H1 (cell line): ENCODE measurements at regions not wholly inside any gene's neighbourhood (a gene's known extent, or its start where the extent isn't known, plus 50 kb on each side); places are given as distances from the start of the nearest gene placed in this dataset.
A peak's percentile ranks its signal among the peaks of the same experiment; 100 is the strongest.

Experiments used
- CTCF ChIA-PET: fragments of 300-600 bp; sonication (Branson Sonifier 250); formaldehyde crosslinking; loops from one replicate; lab custom pipeline; 2021; ENCODE audit not compliant: partially characterized antibody; lab: Charles Lee
- POLR2A ChIA-PET: fragments of 300-600 bp; sonication (Branson Sonifier 250); formaldehyde crosslinking; loops from one replicate; lab custom pipeline; 2021; ENCODE audit warnings: inconsistent platforms; ENCODE audit not compliant: partially characterized antibody; lab: Charles Lee
- DNase-seq, 2 experiments: peaks; one replicate each; pipeline versions ENCODE4 v3.0.0 to v3.0.0-alpha.2; 2010 to 2022; ENCODE audit warnings: low spot score in 2 of 2, low read depth in 1 of 2, mixed read lengths in 1 of 2
- FAIRE-seq: peaks from 2 replicates; lab custom pipeline; 2011; peaks lifted over from hg19 to GRCh38; lab: Jason Lieb, UNC
- H2AFZ ChIP-seq: 2 replicates; pipeline ENCODE4 v1.8.1; 2012; ENCODE audit warnings: low read length, inconsistent platforms
- H2AK5ac ChIP-seq: 2 replicates; pipeline ENCODE4 v1.6.1; 2013; ENCODE audit warnings: low read depth, low read length
- H2BK120ac ChIP-seq: replicated peaks from 2 replicates; pipeline ENCODE3; 2013; ENCODE audit warnings: low read depth, low read length, inconsistent platforms
- H2BK12ac ChIP-seq: 2 replicates; pipeline ENCODE4 v1.6.1; 2013; ENCODE audit warnings: low read depth, low read length
- H2BK15ac ChIP-seq: 2 replicates; pipeline ENCODE4 v1.6.1; 2013; ENCODE audit warnings: low read length
- H2BK20ac ChIP-seq: 2 replicates; pipeline ENCODE4 v1.6.1; 2013; ENCODE audit warnings: low read length
- H2BK5ac ChIP-seq: 2 replicates; pipeline ENCODE4 v1.6.1; 2013; ENCODE audit warnings: low read depth, low read length
- H3K14ac ChIP-seq: 2 replicates; pipeline ENCODE4 v1.6.1; 2013; ENCODE audit warnings: inconsistent platforms; ENCODE audit not compliant: insufficient read length
- H3K18ac ChIP-seq: 2 replicates; pipeline ENCODE4 v1.6.1; 2013; ENCODE audit warnings: low read length; ENCODE audit errors: extremely low read depth
- H3K23ac ChIP-seq: 2 replicates; pipeline ENCODE4 v1.6.1; 2013; ENCODE audit warnings: inconsistent platforms; ENCODE audit not compliant: insufficient read length
- H3K23me2 ChIP-seq: 2 replicates; pipeline ENCODE4 v1.6.1; 2013; ENCODE audit warnings: low read depth, low read length
- H3K27ac ChIP-seq: 2 replicates; pipeline ENCODE4 v1.6.1; 2011; ENCODE audit warnings: low read depth, low read length, inconsistent platforms
- H3K27me3 ChIP-seq, 4 experiments: replicated peaks in 1 of 4; 1 replicate in 1 of 4; 2 replicates in 3 of 4; pipeline versions ENCODE4 v1.6.1 to v1.8.1; 2011 to 2013; ENCODE audit warnings: low read length in 3 of 4, mild to moderate bottlenecking in 3 of 4, inconsistent platforms in 2 of 4, mixed read lengths in 2 of 4, moderate library complexity in 1 of 4; ENCODE audit not compliant: control insufficient read depth in 3 of 4, insufficient read depth in 3 of 4; ENCODE audit errors: extremely low read depth in 1 of 4
- H3K36me3 ChIP-seq, 4 experiments: 2 replicates each; pipeline versions ENCODE4 v1.6.1 to v1.8.1; 2011 to 2013; ENCODE audit warnings: mild to moderate bottlenecking in 4 of 4, low read length in 3 of 4, moderate library complexity in 2 of 4, control low read depth in 1 of 4, inconsistent platforms in 1 of 4; ENCODE audit not compliant: insufficient read depth in 4 of 4, control insufficient read depth in 2 of 4
- H3K4ac ChIP-seq: replicated peaks from 2 replicates; pipeline ENCODE3; 2013; ENCODE audit warnings: low read length, low read depth, mixed read lengths, inconsistent platforms; ENCODE audit not compliant: insufficient read length
- H3K4me1 ChIP-seq, 4 experiments: replicated peaks in 1 of 4; 1 replicate in 1 of 4; 2 replicates in 3 of 4; pipeline versions ENCODE4 v1.6.1 to v1.8.1; 2011 to 2013; ENCODE audit warnings: low read length in 3 of 4, inconsistent platforms in 2 of 4, mixed read lengths in 1 of 4; ENCODE audit not compliant: insufficient read depth in 4 of 4, control insufficient read depth in 3 of 4
- H3K4me2 ChIP-seq, 2 experiments: 2 replicates each; pipeline versions ENCODE4 v1.6.1 to v1.8.1; 2011 to 2013; ENCODE audit warnings: low read depth in 2 of 2, low read length in 2 of 2, control low read depth in 1 of 2, inconsistent platforms in 1 of 2, mild to moderate bottlenecking in 1 of 2; ENCODE audit not compliant: insufficient read depth in 1 of 2
- H3K4me3 ChIP-seq, 4 experiments: fragments of 200-600, 300-600 bp in 1 of 4; sonication (generic), shearing (Covaris generic), sonication (Bioruptor Twin) in 1 of 4; 2 replicates each; pipeline versions ENCODE4 v1.5.1 to v1.8.1; 2011 to 2016; ENCODE audit warnings: low read length in 4 of 4, low read depth in 3 of 4, control low read depth in 2 of 4, inconsistent platforms in 2 of 4, mild to moderate bottlenecking in 2 of 4, mixed read lengths in 1 of 4, moderate library complexity in 1 of 4; ENCODE audit not compliant: insufficient read depth in 2 of 4; ENCODE audit errors: extremely low read depth in 1 of 4
- H3K56ac ChIP-seq: replicated peaks from 2 replicates; pipeline ENCODE3; 2013; ENCODE audit warnings: low read depth, mild to moderate bottlenecking, mixed read lengths, low read length, inconsistent platforms; ENCODE audit not compliant: insufficient read length
- H3K79me1 ChIP-seq: 2 replicates; pipeline ENCODE4 v1.6.1; 2013; ENCODE audit warnings: low read depth, low read length, control low read depth
- H3K79me2 ChIP-seq, 2 experiments: 2 replicates each; pipeline versions ENCODE4 v1.6.1 to v1.8.1; 2012 to 2013; ENCODE audit warnings: low read length in 2 of 2, mild to moderate bottlenecking in 2 of 2, inconsistent platforms in 1 of 2; ENCODE audit not compliant: insufficient read depth in 2 of 2, control insufficient read depth in 1 of 2
- H3K9ac ChIP-seq, 4 experiments: replicated peaks in 1 of 4; 1 replicate in 1 of 4; 2 replicates in 3 of 4; pipeline versions ENCODE4 v1.6.1 to v1.8.1; 2011 to 2013; ENCODE audit warnings: low read depth in 3 of 4, low read length in 3 of 4, control low read depth in 2 of 4, mild to moderate bottlenecking in 2 of 4, moderate library complexity in 2 of 4, inconsistent platforms in 1 of 4; ENCODE audit errors: extremely low read depth in 1 of 4
- H3K9me3 ChIP-seq, 2 experiments: 2 replicates each; pipeline versions ENCODE4 v1.6.1 to v1.8.1; 2012 to 2013; ENCODE audit warnings: mild to moderate bottlenecking in 2 of 2, moderate library complexity in 2 of 2, control low read depth in 1 of 2, inconsistent platforms in 1 of 2, low read depth in 1 of 2, low read length in 1 of 2, mixed read lengths in 1 of 2; ENCODE audit not compliant: insufficient read depth in 2 of 2
- H4K20me1 ChIP-seq, 2 experiments: replicated peaks in 1 of 2; 2 replicates each; pipeline versions ENCODE3 to v1.8.1; 2011 to 2013; ENCODE audit warnings: inconsistent platforms in 2 of 2, low read length in 2 of 2, mild to moderate bottlenecking in 1 of 2; ENCODE audit not compliant: insufficient read depth in 2 of 2, control insufficient read depth in 1 of 2
- H4K5ac ChIP-seq: 2 replicates; pipeline ENCODE4 v1.6.1; 2013; ENCODE audit warnings: low read length, low read depth, mixed read lengths, inconsistent platforms; ENCODE audit not compliant: insufficient read length
- H4K8ac ChIP-seq: 2 replicates; pipeline ENCODE4 v1.8.0; 2013; ENCODE audit warnings: mild to moderate bottlenecking, moderate library complexity, low read length, inconsistent platforms; ENCODE audit not compliant: insufficient read depth; ENCODE audit errors: extremely low read depth
- H4K91ac ChIP-seq: replicated peaks from 2 replicates; pipeline ENCODE3; 2013; ENCODE audit warnings: low read length, mixed read lengths, inconsistent platforms; ENCODE audit not compliant: insufficient read length
- EP300 ChIP-seq, 2 experiments: IDR thresholded peaks; 1 replicate in 1 of 2; 2 replicates in 1 of 2; pipeline ENCODE4 v1.6.1; 2011 to 2012; ENCODE audit warnings: low read depth in 2 of 2, low read length in 2 of 2, mild to moderate bottlenecking in 2 of 2, borderline replicate concordance in 1 of 2, inconsistent platforms in 1 of 2, moderate library complexity in 1 of 2
- PHF8 ChIP-seq: fragments of 200-600 bp; sonication (generic); conservative IDR thresholded peaks from 2 replicates; pipeline ENCODE4 v1.7.1; 2012; ENCODE audit warnings: low read depth, mild to moderate bottlenecking, inconsistent platforms, low read length, moderate library complexity
- RAD21 ChIP-seq, 2 experiments: IDR thresholded peaks in 1 of 2; conservative IDR thresholded peaks in 1 of 2; 2 replicates each; pipeline ENCODE4 v1.6.1; 2011; ENCODE audit warnings: low read depth in 2 of 2, low read length in 2 of 2, improper control_type of control experiment in 1 of 2, inconsistent platforms in 1 of 2, mild to moderate bottlenecking in 1 of 2, moderate library complexity in 1 of 2
- TEAD4 ChIP-seq: IDR thresholded peaks from 2 replicates; pipeline ENCODE4 v1.6.1; 2012; ENCODE audit warnings: low read depth, low read length, inconsistent platforms, mixed read lengths
- WGBS, 2 experiments: shearing (Covaris generic) in 1 of 2; methylation state at CpG; one replicate each; pipeline versions ENCODE4 v1.1.6 to v1.1.7; 2013 to 2015; ENCODE audit warnings: low lambda C conversion rate in 2 of 2, mixed read lengths in 2 of 2, inconsistent platforms in 1 of 2, low coverage in 1 of 2, missing lambda C conversion rate in 1 of 2; ENCODE audit not compliant: insufficient replicate concordance in 2 of 2, insufficient coverage in 1 of 2, insufficient read length in 1 of 2; ENCODE audit errors: extremely low coverage in 1 of 2, missing lambda C conversion rate in 1 of 2; 5-methylcytosine and 5-hydroxymethylcytosine counted together
- TF ChIP-seq, protein P1 (sequence below), 3 experiments: IDR thresholded peaks; 1 replicate in 2 of 3; 2 replicates in 1 of 3; pipeline versions ENCODE4 v1.5.1 to v1.6.1; 2011; ENCODE audit warnings: low read length in 3 of 3, mild to moderate bottlenecking in 3 of 3, inconsistent platforms in 2 of 3, low read depth in 1 of 3, moderate library complexity in 1 of 3; ENCODE audit not compliant: insufficient read depth in 1 of 3; ENCODE audit errors: control extremely low read depth in 1 of 3

- H3K4me2 ChIP-seq: no peak overlapping the region
- TF ChIP-seq TEAD4 (peak; percentile 86), EP300 (IDR thresholded peaks at IDR 0.05; ENCODE audit: borderline replicate concordance in 1 of 2, low read depth in 2 of 2, low read length in 2 of 2) (no peak), PHF8 (no peak), RAD21 (IDR thresholded peaks at IDR 0.05 in 1 of 2, conservative IDR thresholded peaks at IDR 0.05 in 1 of 2; ENCODE audit: low read depth in 2 of 2, low read length in 2 of 2) (peak; percentile 85 to 91)
- TF ChIP-seq, protein P1, sequence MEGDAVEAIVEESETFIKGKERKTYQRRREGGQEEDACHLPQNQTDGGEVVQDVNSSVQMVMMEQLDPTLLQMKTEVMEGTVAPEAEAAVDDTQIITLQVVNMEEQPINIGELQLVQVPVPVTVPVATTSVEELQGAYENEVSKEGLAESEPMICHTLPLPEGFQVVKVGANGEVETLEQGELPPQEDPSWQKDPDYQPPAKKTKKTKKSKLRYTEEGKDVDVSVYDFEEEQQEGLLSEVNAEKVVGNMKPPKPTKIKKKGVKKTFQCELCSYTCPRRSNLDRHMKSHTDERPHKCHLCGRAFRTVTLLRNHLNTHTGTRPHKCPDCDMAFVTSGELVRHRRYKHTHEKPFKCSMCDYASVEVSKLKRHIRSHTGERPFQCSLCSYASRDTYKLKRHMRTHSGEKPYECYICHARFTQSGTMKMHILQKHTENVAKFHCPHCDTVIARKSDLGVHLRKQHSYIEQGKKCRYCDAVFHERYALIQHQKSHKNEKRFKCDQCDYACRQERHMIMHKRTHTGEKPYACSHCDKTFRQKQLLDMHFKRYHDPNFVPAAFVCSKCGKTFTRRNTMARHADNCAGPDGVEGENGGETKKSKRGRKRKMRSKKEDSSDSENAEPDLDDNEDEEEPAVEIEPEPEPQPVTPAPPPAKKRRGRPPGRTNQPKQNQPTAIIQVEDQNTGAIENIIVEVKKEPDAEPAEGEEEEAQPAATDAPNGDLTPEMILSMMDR (IDR thresholded peaks at IDR 0.05; ENCODE audit: control extremely low read depth in 1 of 3, insufficient read depth in 1 of 3, low read depth in 1 of 3, low read length in 3 of 3): peak; percentile 76 to 82 (median 78)
- TF ChIP-seq, all 59 proteins: peak for 3
- no peak overlapping the region; a peak in 1 of 7 replicates for H3K9ac ChIP-seq
- peaks cover 0 to 4% of the 10 kb centered on the region in 2 experiments; a peak in 2 of 4 replicates for H3K9me3 ChIP-seq
- POLR2A ChIA-PET: no interaction called here
- no peak overlapping the region for H3K23ac ChIP-seq
- CTCF ChIA-PET: interaction anchor here (0.7 to 8.4 kb wide), 26 partner anchors 8 to 719 kb away, joined by 3 to 115 read pairs (median 4); no protein-coding TSS in a partner anchor
- no peak overlapping the region for H4K5ac ChIP-seq
- H3K27me3 ChIP-seq: no peaks in the 10 kb centered on the region
- H3K4me3 ChIP-seq: no peak overlapping the region
- DNase-seq (peak in 1 of 2 experiments; percentile 70), FAIRE-seq (peak; percentile 66)
- H2BK20ac ChIP-seq: no peak overlapping the region
- no peak overlapping the region for H3K14ac ChIP-seq
- H2BK15ac ChIP-seq: 0 out of 2 replicates have a peak overlapping the region, but pooled peaks have one; percentile 38
- no peak overlapping the region for H2AFZ ChIP-seq
- no peak overlapping the region; the same call in 1 of the 2 replicates for H2BK12ac ChIP-seq
- no peak overlapping the region for H2AK5ac ChIP-seq
- H4K8ac ChIP-seq: no peak overlapping the region; the same call in 1 of the 2 replicates
- H2BK120ac ChIP-seq: no peak overlapping the region
- no peak overlapping the region for H3K56ac ChIP-seq
- no peak overlapping the region for H3K27ac ChIP-seq
- H4K91ac ChIP-seq: no peak overlapping the region
- no peak overlapping the region; the same call in 1 of the 2 replicates for H3K18ac ChIP-seq
- WGBS, 2 experiments: 60% methylated on average over 10 of the region's 10 CpGs; no CpG with 5 or more reads in 1 of the 2 experiments
- no peaks in the 10 kb centered on the region; the same call in 1 of the 2 replicates for H3K23me2 ChIP-seq
- no peaks in the 10 kb centered on the region for H4K20me1 ChIP-seq
- no peaks in the 10 kb centered on the region for H3K79me2 ChIP-seq
- H3K4ac ChIP-seq: no peak overlapping the region
- no peak overlapping the region for H2BK5ac ChIP-seq
- H3K4me1 ChIP-seq: peaks cover 0 to 6% (median under 1%) of the 10 kb centered on the region in 4 experiments; a peak in 2 of 7 replicates
- H3K79me1 ChIP-seq: no peaks in the 10 kb centered on the region
- no peaks in the 10 kb centered on the region for H3K36me3 ChIP-seq
These were observed 315.1 kb upstream of the EEF2KMT start for GRCh38 chr16:5412731-5413130.
